ENCODE measurements at regions not wholly inside any gene's neighbourhood (a gene's known extent, or its start where the extent isn't known, plus 50 kb on each side); places are given as distances from the start of the nearest gene placed in this dataset.

GRCh38 chr4:166277853-166278252 is 404.8 kb downstream of the TLL1 start:
- Mint-ChIP-seq H3K4me1 (ENCODE audit: low read depth, unreplicated experiment) (no peaks in the 10 kb centered on the region), H3K36me3 (ENCODE audit: unreplicated experiment) (no peaks in the 10 kb centered on the region), H3K4me3 (ENCODE audit: unreplicated experiment) (no peak overlapping the region), H3K27me3 (ENCODE audit: unreplicated experiment) (no peaks in the 10 kb centered on the region), H3K27ac (ENCODE audit: unreplicated experiment) (no peak overlapping the region), H3K9me3 (ENCODE audit: unreplicated experiment) (no peaks in the 10 kb centered on the region)
- DNase-seq = no peak
- no peak for TF ChIP-seq CTCF (IDR thresholded peaks at IDR 0.05; ENCODE audit: partially characterized antibody, unreplicated experiment)

GRCh38 chr4:166279261-166279660 is 406.2 kb downstream of the TLL1 start:
- H3K4me1 Mint-ChIP-seq (ENCODE audit: low read depth, unreplicated experiment) = no peaks in the 10 kb centered on the region
- no peak for DNase-seq
- no peaks in the 10 kb centered on the region for H3K36me3 Mint-ChIP-seq (ENCODE audit: unreplicated experiment)
- no peak overlapping the region for H3K4me3 Mint-ChIP-seq (ENCODE audit: unreplicated experiment)
- no peak overlapping the region for H3K27ac Mint-ChIP-seq (ENCODE audit: unreplicated experiment)
- no peaks in the 10 kb centered on the region for H3K9me3 Mint-ChIP-seq (ENCODE audit: unreplicated experiment)
- no peak for TF ChIP-seq CTCF (IDR thresholded peaks at IDR 0.05; ENCODE audit: partially characterized antibody, unreplicated experiment)
- no peaks in the 10 kb centered on the region for H3K27me3 Mint-ChIP-seq (ENCODE audit: unreplicated experiment)

- no peaks in the 10 kb centered on the region for H3K9me3 Mint-ChIP-seq (ENCODE audit: unreplicated experiment)
- DNase-seq = no peak
- H3K4me3 Mint-ChIP-seq (ENCODE audit: unreplicated experiment) = no peak overlapping the region
- no peaks in the 10 kb centered on the region for H3K36me3 Mint-ChIP-seq (ENCODE audit: unreplicated experiment)
- H3K27me3 Mint-ChIP-seq (ENCODE audit: unreplicated experiment) = no peaks in the 10 kb centered on the region
- H3K4me1 Mint-ChIP-seq (ENCODE audit: low read depth, unreplicated experiment) = no peaks in the 10 kb centered on the region
- TF ChIP-seq CTCF (IDR thresholded peaks at IDR 0.05; ENCODE audit: partially characterized antibody, unreplicated experiment) = no peak
- H3K27ac Mint-ChIP-seq (ENCODE audit: unreplicated experiment) = no peak overlapping the region
Measured at GRCh38 chr4:166280642-166281041, 407.6 kb downstream of the TLL1 start.

- H3K36me3 Mint-ChIP-seq (ENCODE audit: unreplicated experiment) = no peaks in the 10 kb centered on the region
- H3K9me3 Mint-ChIP-seq (ENCODE audit: unreplicated experiment) = no peaks in the 10 kb centered on the region
- no peaks in the 10 kb centered on the region for H3K27me3 Mint-ChIP-seq (ENCODE audit: unreplicated experiment)
- DNase-seq = no peak
- no peak overlapping the region for H3K27ac Mint-ChIP-seq (ENCODE audit: unreplicated experiment)
- H3K4me1 Mint-ChIP-seq (ENCODE audit: low read depth, unreplicated experiment) = no peaks in the 10 kb centered on the region
- no peak overlapping the region for H3K4me3 Mint-ChIP-seq (ENCODE audit: unreplicated experiment)
- no peak for TF ChIP-seq CTCF (IDR thresholded peaks at IDR 0.05; ENCODE audit: partially characterized antibody, unreplicated experiment)
Measured at GRCh38 chr4:166282081-166282770, 409.2 kb downstream of the TLL1 start.

GRCh38 chr4:166284221-166284620 is 411.2 kb downstream of the TLL1 start:
- Mint-ChIP-seq H3K4me3 (ENCODE audit: unreplicated experiment) (no peak overlapping the region), H3K4me1 (ENCODE audit: low read depth, unreplicated experiment) (no peaks in the 10 kb centered on the region), H3K9me3 (ENCODE audit: unreplicated experiment) (no peaks in the 10 kb centered on the region), H3K27me3 (ENCODE audit: unreplicated experiment) (no peaks in the 10 kb centered on the region), H3K36me3 (ENCODE audit: unreplicated experiment) (no peaks in the 10 kb centered on the region), H3K27ac (ENCODE audit: unreplicated experiment) (no peak overlapping the region)
- no peak for DNase-seq
- TF ChIP-seq CTCF (IDR thresholded peaks at IDR 0.05; ENCODE audit: partially characterized antibody, unreplicated experiment) = no peak
